ENCODE measurements at regions not wholly inside any gene's neighbourhood (a gene's known extent, or its start where the extent isn't known, plus 50 kb on each side); places are given as distances from the start of the nearest gene placed in this dataset.

- TF ChIP-seq CHD7 (IDR thresholded peaks at IDR 0.05; ENCODE audit: insufficient replicate concordance, low read length) (no peak), RNF2 (IDR thresholded peaks at IDR 0.05; ENCODE audit: borderline replicate concordance, low read depth, low read length, missing control alignments, poor library complexity, severe bottlenecking) (no peak), MAFK (IDR thresholded peaks at IDR 0.05; ENCODE audit: low read depth, low read length) (no peak), TBP (IDR thresholded peaks at IDR 0.05; ENCODE audit: low read depth, low read length) (no peak), NANOG (IDR thresholded peaks at IDR 0.05; ENCODE audit: insufficient read depth, low read depth, low read length, poor library complexity, severe bottlenecking) (no peak), EP300 (IDR thresholded peaks at IDR 0.05; ENCODE audit: borderline replicate concordance in 1 of 2, low read depth in 2 of 2, low read length in 2 of 2) (no peak), EGR1 (IDR thresholded peaks at IDR 0.05; ENCODE audit: borderline replicate concordance, low read depth, low read length) (no peak)
Observed at GRCh38 chr2:120518819-120519218, 172.9 kb downstream of the INHBB start (continued).
